Stomach (tissue), 8 donors: ENCODE measurements at regions not wholly inside any gene's neighbourhood (a gene's known extent, or its start where the extent isn't known, plus 50 kb on each side); places are given as distances from the start of the nearest gene placed in this dataset.

Source experiments
- DNase-seq, 2 donors: peaks; one replicate each; pipeline versions ENCODE4 v3.0.0 to v3.0.0-alpha.2; 2013 to 2019
- H3K27ac ChIP-seq, 5 donors: fragments of 200-600 bp in 4 of 5; sonication (generic) in 4 of 5; one replicate each; pipeline ENCODE4 v1.5.1; 2013 to 2019; ENCODE audit warnings: mild to moderate bottlenecking in 1 of 5, moderate library complexity in 1 of 5
- H3K27me3 ChIP-seq, 3 donors: fragments of 200-600 bp; sonication (generic); one replicate each; pipeline ENCODE4 v1.5.1; 2017 to 2019; ENCODE audit warnings: mixed run types in 1 of 3
- H3K36me3 ChIP-seq, 4 donors: fragments of 200-600 bp; sonication (generic); 1 replicate in 3 of 4; 2 replicates in 1 of 4; pipeline ENCODE4 v1.5.1; 2016 to 2019
- H3K4me1 ChIP-seq, 4 donors: fragments of 200-600 bp; sonication (generic); one replicate each; pipeline ENCODE4 v1.5.1; 2016 to 2019
- H3K4me3 ChIP-seq, 4 donors: fragments of 200-600 bp; sonication (generic) in 3 of 4; one replicate each; pipeline ENCODE4 v1.5.1; 2016 to 2019; ENCODE audit warnings: mild to moderate bottlenecking in 1 of 4
- H3K9me3 ChIP-seq, 4 donors: fragments of 200-600 bp; sonication (generic); one replicate each; pipeline ENCODE4 v1.5.1; 2016 to 2019
- EP300 ChIP-seq: sonication (generic); formaldehyde crosslinking; IDR thresholded peaks from one replicate; pipeline ENCODE4 v1.6.1; 2017; ENCODE audit warnings: antibody characterized with exemption
- POLR2A ChIP-seq, 4 donors: fragments of 450-650 bp; IDR thresholded peaks; one replicate each; pipeline ENCODE4 v1.6.1; 2016; ENCODE audit warnings: antibody characterized with exemption in 4 of 4, control low read depth in 2 of 4, mild to moderate bottlenecking in 1 of 4, moderate library complexity in 1 of 4
- POLR2AphosphoS5 ChIP-seq, 3 donors: sonication (generic); formaldehyde crosslinking; IDR thresholded peaks; one replicate each; pipeline ENCODE4 v1.6.1; 2016; ENCODE audit warnings: antibody characterized with exemption in 3 of 3
- WGBS, 5 donors: extraction: QIAGEN DNeasy Blood & Tissue Kit in 3 of 5; methylation state at CpG; one replicate each; pipeline versions ENCODE4 v1.1.5 to v1.1.7; 2013 to 2018; 5-methylcytosine and 5-hydroxymethylcytosine counted together
- intact Hi-C: fragments of 100-400 bp; cut with DNase I; formaldehyde crosslinking; loops from one replicate; pipeline ENCODE4 v1.15.1; 2023; ENCODE audit warnings: low total_unique reads
- TF ChIP-seq, protein P1 (sequence below), 7 experiments: fragments of 450-650 bp in 4 of 7; fragments of 200-600 bp in 3 of 7; sonication (generic) in 3 of 7; IDR thresholded peaks; one replicate each; pipeline ENCODE4 v1.5.1; 2016 to 2019; ENCODE audit warnings: antibody characterized with exemption in 7 of 7, control low read depth in 2 of 7, mild to moderate bottlenecking in 1 of 7
- donor health status: healthy with polysubstance abuse.
- donor health status: Bipolar disorder and iron deficiency.
- donor health status: healthy.

DNA sequence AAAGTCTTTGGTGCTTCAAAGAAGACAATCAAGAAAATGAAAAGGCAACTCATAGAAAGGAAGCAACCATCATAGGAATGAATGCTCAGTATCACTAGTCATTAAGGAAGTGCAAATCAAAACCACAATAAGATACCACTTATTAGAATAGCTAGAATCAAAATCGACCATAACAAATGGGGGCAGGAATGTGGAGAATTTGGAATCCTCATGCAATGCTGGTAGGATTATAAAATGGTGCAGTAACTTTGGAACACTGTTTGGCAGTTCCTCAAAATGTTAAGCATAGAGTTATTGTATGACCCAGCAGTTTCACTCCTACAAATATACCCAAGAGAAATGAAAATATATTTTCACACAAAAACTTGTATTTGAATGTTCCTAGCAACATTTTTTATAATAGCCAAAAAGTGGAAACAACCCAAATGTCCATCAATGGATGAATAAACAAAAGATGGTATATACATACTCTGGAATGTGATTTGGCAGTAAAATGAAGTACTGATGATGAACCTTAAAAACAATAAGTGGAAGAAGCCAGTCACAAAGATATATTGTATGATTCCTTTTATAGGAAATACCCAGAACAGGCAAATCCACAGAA is 105.6 kb downstream of the MIS18A start:
- no peaks in the 10 kb centered on the region for H3K27me3 ChIP-seq
- TF ChIP-seq POLR2AphosphoS5 (IDR thresholded peaks at IDR 0.05): no peak
- TF ChIP-seq, protein P1, sequence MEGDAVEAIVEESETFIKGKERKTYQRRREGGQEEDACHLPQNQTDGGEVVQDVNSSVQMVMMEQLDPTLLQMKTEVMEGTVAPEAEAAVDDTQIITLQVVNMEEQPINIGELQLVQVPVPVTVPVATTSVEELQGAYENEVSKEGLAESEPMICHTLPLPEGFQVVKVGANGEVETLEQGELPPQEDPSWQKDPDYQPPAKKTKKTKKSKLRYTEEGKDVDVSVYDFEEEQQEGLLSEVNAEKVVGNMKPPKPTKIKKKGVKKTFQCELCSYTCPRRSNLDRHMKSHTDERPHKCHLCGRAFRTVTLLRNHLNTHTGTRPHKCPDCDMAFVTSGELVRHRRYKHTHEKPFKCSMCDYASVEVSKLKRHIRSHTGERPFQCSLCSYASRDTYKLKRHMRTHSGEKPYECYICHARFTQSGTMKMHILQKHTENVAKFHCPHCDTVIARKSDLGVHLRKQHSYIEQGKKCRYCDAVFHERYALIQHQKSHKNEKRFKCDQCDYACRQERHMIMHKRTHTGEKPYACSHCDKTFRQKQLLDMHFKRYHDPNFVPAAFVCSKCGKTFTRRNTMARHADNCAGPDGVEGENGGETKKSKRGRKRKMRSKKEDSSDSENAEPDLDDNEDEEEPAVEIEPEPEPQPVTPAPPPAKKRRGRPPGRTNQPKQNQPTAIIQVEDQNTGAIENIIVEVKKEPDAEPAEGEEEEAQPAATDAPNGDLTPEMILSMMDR (IDR thresholded peaks at IDR 0.05): no peak
- no peak for TF ChIP-seq POLR2A (IDR thresholded peaks at IDR 0.05)
- no peak for TF ChIP-seq EP300
- 18 to 34% (median 23%) methylated on average over 1 of the region's 1 CpG for WGBS, 5 donors
- no peak overlapping the region for H3K27ac ChIP-seq
- intact Hi-C loops: no loop called here
- H3K9me3 ChIP-seq: no peaks in the 10 kb centered on the region
- DNase-seq: peak in 1 of 2 donors; percentile 17
- no peak overlapping the region for H3K4me3 ChIP-seq
- H3K4me1 ChIP-seq: no peaks in the 10 kb centered on the region
- H3K36me3 ChIP-seq: no peaks in the 10 kb centered on the region

DNA sequence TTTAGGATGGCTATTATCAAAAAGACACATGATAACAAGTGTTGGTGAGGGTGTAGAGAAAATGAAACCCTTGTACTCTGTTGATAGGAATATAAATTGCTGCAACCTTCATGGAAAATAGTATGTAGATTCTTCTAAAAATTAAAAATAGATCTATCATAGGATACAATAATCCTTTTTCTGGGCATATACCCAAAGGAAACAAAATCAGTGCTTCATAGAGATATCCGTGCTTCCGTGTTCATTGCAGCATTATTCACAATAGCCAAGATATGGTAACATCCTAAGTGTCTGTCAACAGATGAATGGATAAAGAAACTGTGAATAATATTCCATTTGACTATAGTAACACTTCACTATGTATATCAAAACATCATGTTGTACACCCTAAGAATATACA is 106.7 kb downstream of the MIS18A start:
- no peak for DNase-seq
- H3K36me3 ChIP-seq: no peaks in the 10 kb centered on the region
- WGBS, 5 donors: 76 to 89% (median 81%) methylated on average over 2 of the region's 2 CpGs
- no peaks in the 10 kb centered on the region for H3K4me1 ChIP-seq
- no peaks in the 10 kb centered on the region for H3K9me3 ChIP-seq
- no peak overlapping the region for H3K4me3 ChIP-seq
- H3K27me3 ChIP-seq: no peaks in the 10 kb centered on the region
- intact Hi-C loops: no loop called here
- TF ChIP-seq POLR2AphosphoS5 (IDR thresholded peaks at IDR 0.05) (no peak), POLR2A (IDR thresholded peaks at IDR 0.05) (no peak), EP300 (no peak)
- TF ChIP-seq, protein P1 (IDR thresholded peaks at IDR 0.05): no peak
- no peak overlapping the region for H3K27ac ChIP-seq

DNA sequence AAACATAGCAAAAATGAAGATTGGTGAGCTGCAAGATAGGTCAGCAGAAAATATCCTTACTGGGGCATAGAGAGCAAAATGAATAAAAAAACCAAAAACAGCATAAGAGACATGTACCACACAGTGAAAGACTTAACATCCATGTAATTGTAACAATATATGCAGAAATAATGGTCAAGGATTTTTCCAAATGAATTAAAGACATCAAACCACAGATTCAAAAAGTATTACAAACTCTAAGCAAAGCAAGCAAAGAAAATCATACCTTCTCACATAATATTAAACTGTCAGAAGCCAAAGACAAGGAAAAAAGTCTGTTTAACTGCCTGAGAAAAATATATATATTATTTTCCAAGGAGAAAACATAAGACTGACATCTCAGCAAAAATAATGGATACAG is 111.3 kb downstream of the MIS18A start:
- H3K27ac ChIP-seq: no peak overlapping the region
- no peak overlapping the region for H3K4me3 ChIP-seq
- H3K4me1 ChIP-seq: no peaks in the 10 kb centered on the region
- DNase-seq: no peak
- no peak for TF ChIP-seq POLR2A (IDR thresholded peaks at IDR 0.05)
- TF ChIP-seq, protein P1 (IDR thresholded peaks at IDR 0.05): no peak
- no peak for TF ChIP-seq EP300
- TF ChIP-seq POLR2AphosphoS5 (IDR thresholded peaks at IDR 0.05): no peak
- H3K36me3 ChIP-seq: no peaks in the 10 kb centered on the region
- intact Hi-C loops: no loop called here
- peaks cover 0 to 3% (median 0%) of the 10 kb centered on the region in 4 donors for H3K9me3 ChIP-seq
- no peaks in the 10 kb centered on the region for H3K27me3 ChIP-seq

DNA sequence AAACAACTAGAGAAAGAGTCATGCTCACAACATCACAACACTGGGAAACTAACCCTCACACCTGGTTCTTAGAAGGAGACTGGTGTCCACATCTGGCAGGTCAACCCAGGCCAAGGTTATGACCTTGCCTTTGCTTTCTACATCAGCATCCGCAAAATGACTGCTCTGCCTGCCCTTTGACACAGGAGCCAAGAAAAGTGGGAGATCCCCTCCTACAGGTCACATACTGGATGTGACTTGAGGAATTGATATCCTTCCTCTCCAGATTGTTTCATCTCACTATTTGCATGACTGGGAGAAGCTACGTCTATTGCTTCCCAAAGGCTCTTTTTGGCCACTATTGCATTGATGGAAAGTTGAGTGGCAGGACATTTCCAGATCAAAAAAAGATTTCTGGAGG is 115.5 kb downstream of the MIS18A start:
- H3K9me3 ChIP-seq: peaks cover 0 to 3% (median 0%) of the 10 kb centered on the region in 4 donors
- no peaks in the 10 kb centered on the region for H3K27me3 ChIP-seq
- no peak for TF ChIP-seq EP300
- TF ChIP-seq, protein P1 (IDR thresholded peaks at IDR 0.05): no peak
- TF ChIP-seq POLR2A (IDR thresholded peaks at IDR 0.05): no peak
- no peak for TF ChIP-seq POLR2AphosphoS5 (IDR thresholded peaks at IDR 0.05)
- intact Hi-C loops: no loop called here
- DNase-seq: no peak
- H3K27ac ChIP-seq: no peak overlapping the region
- WGBS, 5 donors: 62 to 74% (median 65%) methylated on average over 2 of the region's 2 CpGs
- H3K36me3 ChIP-seq: no peaks in the 10 kb centered on the region
- no peaks in the 10 kb centered on the region for H3K4me1 ChIP-seq
- no peak overlapping the region for H3K4me3 ChIP-seq
